ENCODE measurements at regions not wholly inside any gene's neighbourhood (a gene's known extent, or its start where the extent isn't known, plus 50 kb on each side); places are given as distances from the start of the nearest gene placed in this dataset.
"Not testable (repeated sequence)": the region's sequence is repeated elsewhere in the genome, so short reads cannot be mapped to it uniquely, and the experiment has no call there.

DNA sequence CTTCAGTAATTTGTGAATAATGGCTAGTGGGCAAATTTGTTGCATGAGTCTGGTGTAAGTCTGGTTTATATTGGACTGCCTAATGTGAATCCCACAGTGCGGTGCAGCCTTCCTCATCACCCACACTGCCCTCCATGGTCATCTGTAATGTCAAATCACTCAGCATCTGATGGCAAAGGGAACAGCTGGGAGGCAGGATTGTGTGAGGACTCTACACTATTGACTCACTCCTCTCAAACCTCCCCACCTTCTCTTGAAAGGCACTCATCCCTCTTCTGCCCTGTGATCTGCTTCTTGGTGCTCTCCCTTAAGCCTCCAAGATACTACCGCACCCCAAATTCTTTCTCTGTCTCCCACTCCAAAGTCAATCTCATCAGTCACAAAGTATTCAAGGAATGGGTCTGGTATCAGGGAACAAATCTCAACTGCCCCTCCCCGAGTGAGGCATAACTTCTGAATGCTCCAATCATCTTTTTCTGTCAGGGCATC, 146.0 kb upstream of the BEND6 start:
- DNase-seq (ENCODE audit: low read depth in 3 of 3, low spot score in 2 of 3): no peak

DNA sequence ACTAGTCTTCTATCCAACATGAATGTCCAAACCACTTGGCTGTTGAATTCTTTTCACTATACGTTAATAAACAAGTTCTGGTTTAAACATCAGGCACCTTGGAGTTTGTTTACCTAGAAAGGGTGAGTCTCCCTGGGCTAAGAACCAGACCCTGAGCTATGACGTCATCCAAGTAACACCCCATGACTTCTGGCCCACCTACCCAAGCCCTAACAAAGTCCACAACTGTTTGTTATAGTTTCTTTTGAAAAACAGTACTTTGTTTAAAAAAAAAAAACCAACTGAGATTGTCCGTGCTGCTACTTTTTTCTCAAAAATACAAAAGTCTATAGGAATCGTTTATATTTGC, 146.9 kb upstream of the BEND6 start:
- no peak for DNase-seq (ENCODE audit: low read depth in 3 of 3, low spot score in 2 of 3)

DNA sequence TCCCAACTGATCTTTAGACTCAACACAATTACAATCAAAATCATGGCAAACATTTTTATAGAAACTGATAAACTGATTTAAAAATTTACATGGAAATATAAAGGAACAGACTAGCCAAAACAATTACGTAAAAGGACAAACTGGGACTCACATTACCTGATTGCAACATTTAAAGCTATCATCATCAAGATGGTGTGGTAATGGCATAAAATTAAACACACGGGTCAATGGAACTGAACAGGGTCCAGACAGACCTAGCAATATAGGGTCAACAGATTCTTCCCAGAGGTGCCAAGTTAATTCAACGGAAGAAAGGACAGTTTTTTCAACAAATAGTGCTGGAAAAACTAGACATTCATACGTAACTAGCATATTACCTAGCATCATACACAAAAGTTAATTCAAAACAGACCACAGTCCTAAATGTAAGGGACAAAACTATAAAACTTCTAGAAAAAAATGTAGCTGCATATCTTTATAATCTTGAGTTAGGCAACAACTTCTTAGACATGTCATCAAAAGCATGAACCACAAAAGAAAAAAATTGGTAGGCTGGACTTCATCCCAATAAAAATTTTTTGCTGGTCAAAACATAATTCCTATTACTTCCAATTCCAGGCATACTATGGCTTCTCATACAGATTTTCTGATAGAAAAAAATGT, 147.4 kb upstream of the BEND6 start:
- no peak for DNase-seq (ENCODE audit: low read depth in 3 of 3, low spot score in 2 of 3)

DNA sequence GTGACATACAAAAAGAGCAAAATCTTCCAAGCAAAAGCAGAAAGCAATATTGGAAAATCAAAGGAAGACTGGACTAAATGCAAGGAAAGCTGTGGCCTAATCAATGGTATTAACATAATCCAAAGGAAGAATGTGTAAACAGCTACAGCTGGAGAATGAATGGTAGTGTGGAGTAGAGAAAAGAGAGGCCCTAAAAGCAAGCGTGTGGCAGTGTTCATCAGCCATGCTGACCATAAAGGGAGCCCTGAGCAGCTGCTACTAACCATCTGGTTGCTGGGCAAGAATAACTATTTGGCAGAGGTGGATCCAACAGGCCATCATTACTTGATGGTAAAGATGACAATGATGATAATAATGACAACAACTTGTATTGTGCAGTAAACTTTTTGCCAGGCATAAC, 148.5 kb upstream of the BEND6 start:
- DNase-seq (ENCODE audit: low read depth in 3 of 3, low spot score in 2 of 3): no peak

DNA sequence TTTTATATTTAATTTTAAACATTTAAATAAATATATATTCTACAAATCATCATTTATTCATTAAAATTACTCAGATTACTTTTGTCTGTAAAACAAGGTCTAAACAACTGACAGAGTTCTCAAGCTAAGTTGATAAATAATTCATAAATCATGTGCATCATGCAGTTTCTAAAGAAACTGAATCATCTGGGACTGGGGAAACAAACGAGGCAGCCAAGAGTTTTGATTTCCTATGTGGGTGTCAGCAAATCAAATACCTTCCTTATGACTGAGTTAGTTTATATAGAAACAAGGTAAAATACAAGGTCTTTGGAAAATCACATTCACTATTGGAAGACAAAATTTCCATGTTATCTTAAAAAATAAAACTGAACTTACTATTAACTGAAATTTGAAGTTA, 149.9 kb upstream of the BEND6 start:
- DNase-seq (ENCODE audit: low read depth in 3 of 3, low spot score in 2 of 3): no peak

DNA sequence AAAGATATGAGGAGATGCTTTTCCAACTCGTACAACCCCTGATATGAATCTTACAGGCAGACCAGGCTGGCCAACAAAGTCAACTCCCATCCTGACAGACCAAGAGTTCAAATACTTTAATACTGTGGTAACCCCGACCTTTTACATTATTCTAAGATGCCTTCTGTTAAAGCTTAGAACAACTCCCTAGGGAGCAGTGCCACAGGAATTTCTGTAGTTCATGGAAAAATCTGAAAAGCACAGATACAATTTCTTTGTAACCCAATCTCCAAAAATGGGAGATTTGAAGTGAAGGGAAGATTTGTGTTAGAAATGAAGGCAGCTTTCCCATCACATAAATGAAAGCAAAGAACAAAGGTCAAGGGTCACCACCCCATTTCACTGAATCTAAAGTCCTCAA, 151.3 kb upstream of the BEND6 start:
- DNase-seq (ENCODE audit: low read depth in 3 of 3, low spot score in 2 of 3): no peak

DNA sequence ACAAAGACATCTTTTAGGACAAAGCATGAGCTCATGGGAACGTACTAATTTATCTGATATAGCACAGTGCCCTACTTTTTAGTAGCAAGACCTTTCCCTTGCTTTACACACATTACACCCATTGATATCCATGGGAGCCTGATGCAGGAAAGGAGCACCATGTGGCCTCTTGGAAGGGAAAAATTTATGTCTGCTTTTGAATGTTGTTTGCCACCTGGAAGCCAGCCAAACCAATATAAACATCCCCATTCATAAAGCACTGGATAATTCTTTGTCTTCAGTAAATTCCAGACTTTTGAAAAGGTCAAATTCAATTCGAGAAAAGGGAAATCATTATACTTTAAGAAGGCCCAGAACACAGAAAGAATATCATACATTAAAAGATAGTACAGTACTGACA, 152.3 kb upstream of the BEND6 start:
- no peak for DNase-seq (ENCODE audit: low read depth in 3 of 3, low spot score in 2 of 3)

DNA sequence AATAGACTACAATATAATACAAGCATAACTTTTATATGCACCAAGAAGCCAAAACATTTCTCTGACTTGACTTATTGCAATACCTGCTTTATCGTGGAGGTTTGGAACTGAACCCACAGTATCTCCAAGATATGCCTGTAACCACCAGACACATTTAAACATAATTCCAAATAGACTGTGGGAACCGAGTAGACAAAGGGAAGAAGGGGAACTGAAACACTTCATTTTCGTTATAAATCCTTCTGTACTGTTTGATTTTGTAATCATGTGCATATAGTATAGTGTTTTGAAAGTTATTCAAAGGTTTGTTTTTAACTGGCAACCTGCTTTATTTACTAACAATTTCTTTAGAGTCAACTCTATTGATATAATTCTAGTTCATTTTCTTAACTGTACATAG, 154.9 kb upstream of the BEND6 start:
- no peak for DNase-seq (ENCODE audit: low read depth in 3 of 3, low spot score in 2 of 3)

DNA sequence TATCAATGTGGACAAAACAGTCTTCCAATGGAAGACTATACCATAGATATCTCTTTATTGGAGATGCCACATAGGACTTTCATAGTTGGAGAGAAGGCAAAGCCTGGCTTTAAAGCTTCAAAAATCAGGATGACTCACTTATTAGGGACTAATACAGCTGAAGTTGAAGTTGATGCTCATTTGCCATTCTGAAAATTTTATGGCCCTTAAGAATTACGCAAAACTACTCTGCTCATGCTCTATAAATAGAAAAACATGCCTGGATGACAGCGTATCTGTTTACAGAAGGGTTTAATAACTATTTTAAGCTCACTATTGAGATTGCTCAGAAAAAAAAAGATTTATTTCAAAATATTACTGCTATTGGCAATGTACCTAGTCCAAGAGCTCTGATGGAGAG, 155.5 kb upstream of the DST start:
- DNase-seq (ENCODE audit: low read depth in 3 of 3, low spot score in 2 of 3): no peak

DNA sequence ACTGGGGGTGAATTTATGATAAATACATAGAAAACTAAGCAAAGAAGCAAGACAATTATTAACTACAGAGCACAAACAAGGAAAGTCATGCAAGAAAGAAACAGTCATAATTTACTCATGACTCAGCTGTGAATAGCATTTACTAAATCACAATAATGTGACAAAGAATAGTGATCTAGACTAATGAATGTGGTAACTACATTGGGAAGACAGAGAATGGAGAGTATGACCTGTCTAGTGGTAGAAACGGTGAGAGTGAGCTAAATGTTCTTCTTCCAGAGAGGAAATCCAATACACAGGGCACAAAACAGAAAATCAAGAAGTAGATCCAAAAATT, 153.5 kb upstream of the DST start:
- DNase-seq (ENCODE audit: low read depth in 3 of 3, low spot score in 2 of 3): no peak

DNA sequence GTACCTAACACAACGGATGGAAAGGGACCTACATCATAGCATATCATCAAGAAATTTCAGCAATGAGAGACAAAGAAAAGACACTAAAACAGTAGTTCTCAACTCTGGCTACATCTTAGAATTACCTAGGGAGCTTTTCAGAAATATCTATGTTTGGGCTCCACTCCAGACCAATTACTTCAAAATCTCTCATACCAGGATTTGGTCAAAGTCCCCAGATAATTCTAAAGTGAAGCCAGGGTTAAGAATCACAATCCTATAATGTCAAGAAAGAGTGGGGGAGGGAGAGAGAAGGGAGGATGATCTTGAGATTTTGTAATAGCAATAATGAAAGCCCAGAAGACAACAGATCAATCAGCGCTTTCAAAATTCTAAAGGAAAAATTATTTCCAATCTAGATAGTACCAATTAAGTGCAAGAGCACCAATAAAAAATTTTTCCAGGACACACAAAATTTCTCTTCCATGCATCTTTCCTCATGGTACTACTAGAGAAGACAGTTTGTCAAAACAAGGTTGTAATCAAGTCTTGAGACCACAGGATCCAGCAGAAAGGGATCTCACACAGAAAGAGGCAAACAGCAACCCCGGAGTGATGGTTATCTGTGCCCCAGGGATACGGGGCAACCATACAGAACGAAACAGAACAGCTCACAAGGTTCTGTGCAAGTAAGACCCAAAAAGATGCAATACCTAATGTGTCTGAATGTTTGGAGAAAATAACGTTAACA, 152.9 kb upstream of the DST start:
- DNase-seq (ENCODE audit: low read depth in 3 of 3, low spot score in 2 of 3): no peak

DNA sequence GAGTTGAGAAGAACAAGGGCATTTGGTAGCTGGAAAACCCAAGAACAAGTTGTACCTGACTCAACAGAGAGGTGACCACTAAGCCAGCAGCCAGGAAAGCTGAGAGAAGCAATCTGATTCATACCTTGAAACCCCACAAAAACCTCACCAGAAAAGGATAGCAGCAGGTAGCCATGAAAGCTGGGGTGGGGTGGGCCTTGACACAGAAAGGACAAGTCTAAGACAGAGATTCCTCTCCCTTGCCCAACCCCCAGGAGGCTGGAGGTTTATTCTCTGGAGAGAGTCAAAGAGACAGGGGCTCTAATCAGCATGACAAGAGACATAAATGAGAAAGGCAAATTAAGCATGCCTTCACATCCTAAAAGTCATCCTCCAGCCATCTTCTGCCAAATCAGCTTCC, 151.7 kb upstream of the DST start:
- DNase-seq (ENCODE audit: low read depth in 3 of 3, low spot score in 2 of 3): no peak

DNA sequence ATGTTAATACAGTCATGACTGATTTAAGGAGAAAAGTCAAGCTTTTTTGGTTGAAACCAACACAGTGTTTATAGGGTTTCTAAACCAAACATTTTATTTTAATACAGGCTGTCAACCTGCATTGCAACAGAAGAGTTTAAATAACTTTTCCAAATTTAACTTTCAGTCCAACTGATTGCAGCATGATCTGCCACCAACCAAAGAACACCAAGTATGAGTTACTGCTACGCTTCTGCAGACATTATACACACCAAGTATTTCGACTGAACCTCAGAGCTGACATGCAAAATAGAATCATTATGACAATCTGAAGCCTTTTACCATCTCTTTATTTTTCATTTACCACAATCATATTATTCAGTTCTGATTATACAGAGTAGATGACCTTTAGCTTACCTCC, 151.2 kb upstream of the DST start:
- DNase-seq (ENCODE audit: low read depth in 3 of 3, low spot score in 2 of 3): no peak

DNA sequence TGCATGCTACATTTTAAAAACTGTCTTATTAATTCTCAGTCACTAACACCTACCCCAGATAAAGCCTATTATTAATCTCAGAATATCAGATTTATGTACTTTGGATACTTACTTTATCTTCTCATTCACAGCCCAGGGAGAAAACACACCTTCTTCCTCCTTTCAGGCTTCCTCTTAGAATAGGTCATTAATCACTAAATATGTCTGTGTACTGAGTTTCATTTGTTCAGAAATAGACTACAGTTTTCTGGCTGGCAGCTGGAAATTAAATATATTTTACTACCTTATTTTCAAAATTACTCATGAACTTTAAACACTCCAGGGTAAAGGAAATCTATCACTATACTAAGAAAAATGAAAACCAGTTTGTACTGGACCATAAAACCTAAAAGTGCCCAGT, 147.7 kb upstream of the DST start:
- DNase-seq (ENCODE audit: low read depth in 3 of 3, low spot score in 2 of 3): no peak

DNA sequence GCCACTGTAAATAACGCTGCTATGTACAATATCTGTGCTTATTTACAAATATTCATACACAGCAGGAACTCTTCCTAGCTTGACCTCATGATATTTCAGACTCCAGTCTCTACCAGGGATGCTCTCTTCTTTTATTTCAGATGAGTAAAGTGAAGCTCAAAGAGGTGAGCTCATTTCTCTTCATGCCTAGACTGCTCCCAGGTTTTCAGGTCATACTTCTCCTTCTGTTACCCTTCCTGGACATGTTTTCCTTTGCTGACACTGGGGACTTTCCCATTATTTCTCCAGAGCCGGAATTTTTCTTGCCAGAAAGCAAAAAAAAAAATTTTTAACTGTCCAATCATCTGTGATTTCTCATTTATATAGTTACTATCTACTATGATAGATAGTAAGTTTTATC, 147.2 kb upstream of the DST start:
- no peak for DNase-seq (ENCODE audit: low read depth in 3 of 3, low spot score in 2 of 3)

DNA sequence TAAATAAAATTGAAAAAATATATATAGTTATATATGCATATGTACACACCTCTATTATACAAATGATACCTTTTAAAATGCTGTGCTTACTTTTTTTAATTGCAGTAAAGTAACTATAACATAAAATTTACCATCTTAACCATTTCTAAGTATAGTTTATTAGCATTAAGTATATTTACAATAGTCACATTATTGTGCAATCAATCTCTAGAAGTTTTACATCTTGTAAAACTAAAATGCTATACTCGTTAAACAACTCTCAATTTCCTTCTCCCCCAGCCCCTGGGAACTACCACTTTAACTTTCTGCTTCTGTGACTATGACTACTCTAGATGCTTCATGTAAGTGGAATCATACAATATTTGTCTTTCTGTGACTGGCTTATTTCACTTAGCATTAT, 146.7 kb upstream of the DST start:
- no peak for DNase-seq (ENCODE audit: low read depth in 3 of 3, low spot score in 2 of 3)

DNA sequence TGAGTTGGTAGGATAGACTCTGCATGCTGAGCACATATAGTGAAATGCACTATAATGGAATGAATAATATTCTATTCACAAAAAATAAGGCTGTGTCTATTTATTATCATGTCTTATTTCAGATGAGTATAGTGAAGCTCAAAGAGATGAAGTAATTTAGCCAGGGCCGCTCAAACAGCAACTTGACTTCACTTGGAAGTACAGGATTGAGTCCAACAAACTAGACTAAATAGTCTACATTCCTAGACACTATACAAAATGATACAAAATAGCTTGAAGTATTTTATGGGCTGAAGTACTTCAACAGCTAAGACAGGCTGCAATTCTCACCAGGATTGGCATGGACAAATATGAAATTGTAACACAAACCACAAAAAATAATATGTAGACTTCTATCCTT, 144.5 kb upstream of the DST start:
- DNase-seq (ENCODE audit: low read depth in 3 of 3, low spot score in 2 of 3): no peak

DNA sequence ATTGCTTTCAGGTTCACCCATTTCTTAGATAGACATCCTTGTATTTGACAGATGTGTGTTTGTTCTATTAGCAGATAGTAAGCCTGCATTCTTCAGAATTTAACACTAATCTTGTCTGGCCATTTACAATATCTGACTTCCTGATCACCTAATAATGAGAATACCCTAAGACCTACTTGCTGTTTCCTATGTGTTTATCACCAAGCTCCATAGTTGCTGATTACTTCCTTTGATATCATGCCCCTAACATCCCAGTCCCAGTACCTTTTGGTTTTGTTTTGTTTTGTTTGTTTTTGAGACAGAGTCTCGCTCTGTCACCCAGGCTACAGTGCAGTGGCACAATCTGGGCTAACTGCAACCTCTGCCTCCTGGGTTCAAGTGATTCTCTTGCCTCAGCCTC, 143.6 kb upstream of the DST start:
- DNase-seq (ENCODE audit: low read depth in 3 of 3, low spot score in 2 of 3): no peak

DNA sequence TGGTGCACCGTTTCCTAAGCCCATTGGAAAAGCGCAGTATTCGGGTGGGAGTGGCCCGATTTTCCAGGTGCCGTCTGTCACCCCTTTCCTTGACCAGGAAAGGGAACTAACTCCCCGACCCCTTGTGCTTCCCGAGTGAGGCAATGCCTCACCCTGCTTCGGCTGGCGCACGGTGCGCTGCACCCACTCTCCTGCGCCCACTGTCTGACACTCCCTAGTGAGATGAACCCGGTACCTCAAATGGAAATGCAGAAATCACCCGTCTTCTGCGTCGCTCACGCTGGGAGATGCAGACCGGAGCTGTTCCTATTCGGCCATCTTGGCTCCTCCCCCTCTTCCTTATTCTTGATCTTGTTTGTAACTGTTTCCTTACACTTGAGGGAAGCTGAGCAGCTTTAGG, 142.8 kb upstream of the DST start:
- not testable (repeated sequence) for DNase-seq (ENCODE audit: low read depth in 3 of 3, low spot score in 2 of 3)

DNA sequence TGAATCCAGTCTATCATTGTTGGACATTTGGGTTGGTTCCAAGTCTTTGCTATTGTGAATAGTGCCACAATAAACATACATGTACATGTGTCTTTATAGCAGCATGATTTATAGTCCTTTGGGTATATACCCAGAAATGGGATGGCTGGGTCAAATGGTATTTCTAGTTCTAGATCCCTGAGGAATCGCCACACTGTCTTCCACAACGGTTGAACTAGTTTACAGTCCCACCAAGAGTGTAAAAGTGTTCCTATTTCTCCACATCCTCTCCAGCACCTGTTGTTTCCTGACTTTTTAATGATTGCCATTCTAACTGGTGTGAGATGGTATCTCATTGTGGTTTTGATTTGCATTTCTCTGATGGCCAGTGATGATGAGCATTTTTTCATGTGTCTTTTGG, 137.4 kb upstream of the DST start:
- not testable (repeated sequence) for DNase-seq (ENCODE audit: low read depth in 3 of 3, low spot score in 2 of 3)

DNA sequence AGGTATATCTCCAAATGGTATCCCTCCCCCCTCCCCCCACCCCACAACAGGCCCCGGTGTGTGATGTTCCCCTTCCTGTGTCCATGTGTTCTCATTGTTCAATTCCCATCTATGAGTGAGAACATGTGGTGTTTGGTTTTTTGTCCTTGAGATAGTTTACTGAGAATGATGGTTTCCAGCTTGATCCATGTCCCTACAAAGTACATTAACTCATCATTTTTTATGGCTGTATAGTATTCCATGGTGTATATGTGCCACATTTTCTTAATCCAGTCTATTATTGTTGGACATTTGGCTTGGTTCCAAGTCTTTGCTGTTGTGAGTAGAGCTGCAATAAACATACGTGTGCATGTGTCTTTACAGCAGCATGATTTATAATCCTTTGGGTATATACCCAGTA, 135.8 kb upstream of the DST start:
- DNase-seq (ENCODE audit: low read depth in 3 of 3, low spot score in 2 of 3): not testable (repeated sequence)

DNA sequence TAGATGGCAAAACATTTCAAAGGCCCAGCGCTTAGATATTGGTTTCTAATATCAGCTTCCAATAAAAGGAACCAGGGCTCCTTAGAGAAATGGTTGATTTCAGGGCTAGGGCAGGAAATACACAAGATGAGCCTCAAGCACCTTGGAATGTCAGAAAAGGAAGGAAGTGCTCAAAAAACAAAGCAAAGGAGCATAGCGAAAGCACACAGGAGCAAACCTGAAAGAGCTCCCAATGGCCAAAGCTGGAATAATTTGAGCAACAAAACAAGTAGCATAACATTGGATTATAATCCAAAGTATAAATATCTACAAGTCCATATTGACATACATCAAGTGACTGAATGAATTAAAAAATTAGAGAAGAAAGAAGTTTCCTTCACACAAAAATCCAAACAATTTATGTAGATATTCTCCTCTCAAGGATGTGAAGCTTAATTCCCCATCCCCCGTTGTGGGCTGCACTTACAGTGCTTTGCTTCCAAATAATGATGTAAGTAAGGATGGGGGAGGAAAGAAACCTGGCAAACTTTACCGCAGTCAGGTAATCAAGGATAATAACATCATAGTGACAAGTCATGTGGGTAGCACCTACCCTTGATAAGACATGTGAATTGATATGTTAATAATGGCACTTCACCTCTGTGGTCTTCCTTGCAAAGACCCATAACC, 132.9 kb upstream of the DST start:
- DNase-seq (ENCODE audit: low read depth in 3 of 3, low spot score in 2 of 3): no peak

Measured in right renal cortex interstitium (tissue), 3 donors.